DMS114 treated with DMSO at 0.1 percent for 48 hours (cell line): ENCODE measurements at regions not wholly inside any gene's neighbourhood (a gene's known extent, or its start where the extent isn't known, plus 50 kb on each side); places are given as distances from the start of the nearest gene placed in this dataset.
"Not testable (repeated sequence)": the region's sequence is repeated elsewhere in the genome, so short reads cannot be mapped to it uniquely, and the experiment has no call there.

Experiments
- DNase-seq: peaks from one replicate; lab custom pipeline; 2025; ENCODE audit not compliant: unreplicated experiment; lab: John Stamatoyannopoulos, UW

- not testable (repeated sequence) for DNase-seq
These were observed 1711.3 kb downstream of the KHDRBS2 start for GRCh38 chr6:60574723-60575122.

- DNase-seq, result peak; percentile 13
These were observed 1713.4 kb downstream of the KHDRBS2 start for GRCh38 chr6:60572607-60573006.

- not testable (repeated sequence) for DNase-seq
These were observed 1714.6 kb downstream of the KHDRBS2 start for GRCh38 chr6:60571293-60572016.

- not testable (repeated sequence) for DNase-seq
These were observed 1715.4 kb downstream of the KHDRBS2 start for GRCh38 chr6:60570599-60570998.

- not testable (repeated sequence) for DNase-seq
These were observed 1718.4 kb downstream of the KHDRBS2 start for GRCh38 chr6:60567447-60568187.

- DNase-seq, result not testable (repeated sequence)
These were observed 1719.6 kb downstream of the KHDRBS2 start for GRCh38 chr6:60566387-60566786.

- not testable (repeated sequence) for DNase-seq
These were observed 1726.3 kb downstream of the KHDRBS2 start for GRCh38 chr6:60559702-60560101.

- DNase-seq, result not testable (repeated sequence)
These were observed 1738.7 kb downstream of the KHDRBS2 start for GRCh38 chr6:60547340-60547739.

GRCh38 chr6:60524770-60525169, 1761.3 kb downstream of the KHDRBS2 start:
- DNase-seq, result not testable (repeated sequence)

- peak; percentile 11 for DNase-seq
These were observed 1808.3 kb downstream of the KHDRBS2 start for GRCh38 chr6:60477747-60478146.

- not testable (repeated sequence) for DNase-seq
These were observed 1812.2 kb downstream of the KHDRBS2 start for GRCh38 chr6:60473805-60474204.

- DNase-seq, result not testable (repeated sequence)
These were observed 1814.6 kb downstream of the KHDRBS2 start for GRCh38 chr6:60471426-60471825.

- not testable (repeated sequence) for DNase-seq
These were observed 1835.6 kb downstream of the KHDRBS2 start for GRCh38 chr6:60450428-60450827.

GRCh38 chr6:60444532-60444931, 1841.5 kb downstream of the KHDRBS2 start:
- DNase-seq, result not testable (repeated sequence)

- not testable (repeated sequence) for DNase-seq
These were observed 1846.3 kb downstream of the KHDRBS2 start for GRCh38 chr6:60439709-60440108.

- not testable (repeated sequence) for DNase-seq
These were observed 1863.3 kb downstream of the KHDRBS2 start for GRCh38 chr6:60422691-60423090.

- DNase-seq, result not testable (repeated sequence)
These were observed 1869.9 kb downstream of the KHDRBS2 start for GRCh38 chr6:60416118-60416517.

- DNase-seq, result not testable (repeated sequence)
These were observed 1877.3 kb downstream of the KHDRBS2 start for GRCh38 chr6:60408747-60409146.

- not testable (repeated sequence) for DNase-seq
These were observed 1882.8 kb downstream of the KHDRBS2 start for GRCh38 chr6:60403268-60403667.

- DNase-seq, result not testable (repeated sequence)
These were observed 1883.5 kb downstream of the KHDRBS2 start for GRCh38 chr6:60402490-60402889.

- DNase-seq, result not testable (repeated sequence)
These were observed 1890.8 kb downstream of the KHDRBS2 start for GRCh38 chr6:60395261-60395660.

- DNase-seq, result not testable (repeated sequence)
These were observed 1893.1 kb downstream of the KHDRBS2 start for GRCh38 chr6:60392969-60393368.
